Adrenal gland (tissue), 5 donors: ENCODE measurements at regions not wholly inside any gene's neighbourhood (a gene's known extent, or its start where the extent isn't known, plus 50 kb on each side); places are given as distances from the start of the nearest gene placed in this dataset.

Source experiments
- CTCF ChIP-seq, 6 experiments: fragments of 450-650 bp in 4 of 6; fragments of 200-600 bp in 2 of 6; sonication (generic) in 1 of 6; IDR thresholded peaks; 1 replicate in 5 of 6; 2 replicates in 1 of 6; pipeline versions ENCODE4 v1.5.1 to v1.8.0; 2016 to 2021; ENCODE audit warnings: antibody characterized with exemption in 6 of 6, mild to moderate bottlenecking in 2 of 6, moderate library complexity in 1 of 6
- POLR2A ChIP-seq, 2 donors: fragments of 450-650 bp; IDR thresholded peaks; one replicate each; pipeline ENCODE4 v1.6.1; 2017; ENCODE audit warnings: antibody characterized with exemption in 2 of 2, mild to moderate bottlenecking in 2 of 2, moderate library complexity in 1 of 2
- donor health status: DM: no; HTN: no; CAD: no.

GRCh38 chr10:4270116-4270515 lies 485.1 kb upstream of the KLF6 start:
- no peak for TF ChIP-seq CTCF (IDR thresholded peaks at IDR 0.05)
- TF ChIP-seq POLR2A (IDR thresholded peaks at IDR 0.05): no peak
